ENCODE measurements at regions not wholly inside any gene's neighbourhood (a gene's known extent, or its start where the extent isn't known, plus 50 kb on each side); places are given as distances from the start of the nearest gene placed in this dataset.
"Not testable (repeated sequence)": the region's sequence is repeated elsewhere in the genome, so short reads cannot be mapped to it uniquely, and the experiment has no call there.

GRCh38 chr15:96585484-96586386 lies 255.2 kb downstream of the NR2F2 start:
- no peak for DNase-seq

GRCh38 chr15:96586901-96587300 lies 256.4 kb downstream of the NR2F2 start:
- peak; percentile 19 for DNase-seq

GRCh38 chr15:96589864-96590263 lies 259.4 kb downstream of the NR2F2 start:
- DNase-seq: no peak

- no peak for DNase-seq
Measured at GRCh38 chr15:96593735-96594134, 263.2 kb downstream of the NR2F2 start.

GRCh38 chr15:96595951-96596350 lies 265.5 kb downstream of the NR2F2 start:
- no peak for DNase-seq

- no peak for DNase-seq
Measured at GRCh38 chr15:96598514-96598913, 268.0 kb downstream of the NR2F2 start.

GRCh38 chr15:96599268-96599667 lies 268.8 kb downstream of the NR2F2 start:
- no peak for DNase-seq

GRCh38 chr15:96600350-96600749 lies 269.9 kb downstream of the NR2F2 start:
- no peak for DNase-seq

- no peak for DNase-seq
Measured at GRCh38 chr15:96606617-96607016, 276.1 kb downstream of the NR2F2 start.

- no peak for DNase-seq
Measured at GRCh38 chr15:96610757-96611156, 280.3 kb downstream of the NR2F2 start.

- no peak for DNase-seq
Measured at GRCh38 chr15:96612917-96613316, 282.4 kb downstream of the NR2F2 start.

- no peak for DNase-seq
Measured at GRCh38 chr15:96619174-96619573, 288.7 kb downstream of the NR2F2 start.

GRCh38 chr15:96622714-96623113 lies 292.2 kb downstream of the NR2F2 start:
- DNase-seq: no peak

- DNase-seq: no peak
Measured at GRCh38 chr15:96625256-96625655, 294.8 kb downstream of the NR2F2 start.

GRCh38 chr15:96627031-96627568 lies 296.6 kb downstream of the NR2F2 start:
- no peak for DNase-seq

GRCh38 chr15:96629511-96629910 lies 299.0 kb downstream of the NR2F2 start:
- no peak for DNase-seq

GRCh38 chr15:96638793-96639192 lies 308.3 kb downstream of the NR2F2 start:
- no peak for DNase-seq

- no peak for DNase-seq
Measured at GRCh38 chr15:96645796-96646195, 315.3 kb downstream of the NR2F2 start.

- DNase-seq: no peak
Measured at GRCh38 chr15:96648866-96649265, 318.4 kb downstream of the NR2F2 start.

- no peak for DNase-seq
Measured at GRCh38 chr15:96657096-96657495, 326.6 kb downstream of the NR2F2 start.

GRCh38 chr15:96666979-96667378 lies 336.5 kb downstream of the NR2F2 start:
- DNase-seq: not testable (repeated sequence)

- no peak for DNase-seq
Measured at GRCh38 chr15:96670389-96670788, 339.9 kb downstream of the NR2F2 start.

GRCh38 chr15:96672629-96673028 lies 342.1 kb downstream of the NR2F2 start:
- DNase-seq: no peak

GRCh38 chr15:96678386-96678785 lies 347.9 kb downstream of the NR2F2 start:
- DNase-seq: no peak
